Right atrium auricular region (tissue), 2 donors: ENCODE measurements at regions not wholly inside any gene's neighbourhood (a gene's known extent, or its start where the extent isn't known, plus 50 kb on each side); places are given as distances from the start of the nearest gene placed in this dataset.

Source experiments
- DNase-seq: peaks from one replicate; pipeline ENCODE4 v3.0.0-alpha.2; 2019; ENCODE audit warnings: low spot score
- H3K27ac ChIP-seq, 2 donors: fragments of 200-600 bp; sonication (generic); 1 replicate in 1 of 2; 2 replicates in 1 of 2; pipeline ENCODE4 v1.5.1; 2016 to 2019
- H3K27me3 ChIP-seq, 2 donors: fragments of 200-600 bp; sonication (generic); one replicate each; pipeline versions ENCODE4 v1.5.1 to v1.6.0; 2017 to 2019
- H3K36me3 ChIP-seq: fragments of 200-600 bp; sonication (generic); one replicate; pipeline ENCODE4 v1.5.1; 2016
- H3K4me1 ChIP-seq, 2 donors: fragments of 200-600 bp; sonication (generic); one replicate each; pipeline versions ENCODE4 v1.5.1 to v1.6.0; 2017 to 2019
- H3K4me3 ChIP-seq, 2 donors: fragments of 200-600 bp; sonication (generic); 1 replicate in 1 of 2; 2 replicates in 1 of 2; pipeline ENCODE4 v1.5.1; 2017 to 2019; ENCODE audit warnings: mild to moderate bottlenecking in 1 of 2, moderate library complexity in 1 of 2
- H3K9me3 ChIP-seq, 2 donors: fragments of 200-600 bp; sonication (generic); one replicate each; pipeline ENCODE4 v1.5.1; 2019
- CTCF ChIP-seq, 2 donors: fragments of 200-600 bp; sonication (generic); IDR thresholded peaks; one replicate each; pipeline ENCODE4 v1.5.1; 2019; ENCODE audit warnings: antibody characterized with exemption in 2 of 2

GRCh38 chr3:148591525-148591924 lies 106.2 kb upstream of the AGTR1 start:
- TF ChIP-seq CTCF (IDR thresholded peaks at IDR 0.05): no peak
- Histone ChIP-seq H3K9me3 (no peaks in the 10 kb centered on the region), H3K36me3 (no peaks in the 10 kb centered on the region), H3K27me3 (no peaks in the 10 kb centered on the region), H3K4me1 (no peaks in the 10 kb centered on the region), H3K4me3 (no peak overlapping the region), H3K27ac (no peak overlapping the region)
- no peak for DNase-seq

- no peak overlapping the region for H3K4me3 ChIP-seq
- no peaks in the 10 kb centered on the region for H3K4me1 ChIP-seq
- H3K9me3 ChIP-seq: no peaks in the 10 kb centered on the region
Observed at GRCh38 chr3:148598619-148599018, 99.1 kb upstream of the AGTR1 start.

GRCh38 chr3:148599481-148599880 lies 98.2 kb upstream of the AGTR1 start:
- Histone ChIP-seq H3K27ac (no peak overlapping the region), H3K27me3 (no peaks in the 10 kb centered on the region), H3K4me1 (no peaks in the 10 kb centered on the region), H3K36me3 (no peaks in the 10 kb centered on the region), H3K4me3 (no peak overlapping the region), H3K9me3 (no peaks in the 10 kb centered on the region)
- no peak for TF ChIP-seq CTCF (IDR thresholded peaks at IDR 0.05)
- no peak for DNase-seq

More at GRCh38 chr3:148598619-148599018, 99.1 kb upstream of the AGTR1 start:
- Histone ChIP-seq H3K27me3 (no peaks in the 10 kb centered on the region), H3K27ac (no peak overlapping the region), H3K36me3 (no peaks in the 10 kb centered on the region)
- DNase-seq: no peak
- TF ChIP-seq CTCF (IDR thresholded peaks at IDR 0.05): no peak

GRCh38 chr3:148600440-148600839 lies 97.3 kb upstream of the AGTR1 start:
- Histone ChIP-seq H3K36me3 (no peaks in the 10 kb centered on the region), H3K27me3 (no peaks in the 10 kb centered on the region), H3K27ac (no peak overlapping the region), H3K9me3 (no peaks in the 10 kb centered on the region), H3K4me3 (no peak overlapping the region), H3K4me1 (no peaks in the 10 kb centered on the region)
- TF ChIP-seq CTCF (IDR thresholded peaks at IDR 0.05): no peak
- DNase-seq: no peak

GRCh38 chr3:148600902-148601765 lies 96.6 kb upstream of the AGTR1 start:
- Histone ChIP-seq H3K27me3 (no peaks in the 10 kb centered on the region), H3K4me3 (no peak overlapping the region), H3K27ac (no peak overlapping the region), H3K36me3 (no peaks in the 10 kb centered on the region), H3K4me1 (no peaks in the 10 kb centered on the region), H3K9me3 (no peaks in the 10 kb centered on the region)
- no peak for DNase-seq
- TF ChIP-seq CTCF (IDR thresholded peaks at IDR 0.05): no peak
